ENCODE measurements at regions not wholly inside any gene's neighbourhood (a gene's known extent, or its start where the extent isn't known, plus 50 kb on each side); places are given as distances from the start of the nearest gene placed in this dataset.
"Not testable (repeated sequence)": the region's sequence is repeated elsewhere in the genome, so short reads cannot be mapped to it uniquely, and the experiment has no call there.

- DNase-seq (ENCODE audit: low read depth) = no peak
Measured at GRCh38 chr6:4460586-4461475, 315.4 kb upstream of the CDYL start.

GRCh38 chr6:4459996-4460395 lies 316.2 kb upstream of the CDYL start:
- DNase-seq (ENCODE audit: low read depth) = no peak

DNA sequence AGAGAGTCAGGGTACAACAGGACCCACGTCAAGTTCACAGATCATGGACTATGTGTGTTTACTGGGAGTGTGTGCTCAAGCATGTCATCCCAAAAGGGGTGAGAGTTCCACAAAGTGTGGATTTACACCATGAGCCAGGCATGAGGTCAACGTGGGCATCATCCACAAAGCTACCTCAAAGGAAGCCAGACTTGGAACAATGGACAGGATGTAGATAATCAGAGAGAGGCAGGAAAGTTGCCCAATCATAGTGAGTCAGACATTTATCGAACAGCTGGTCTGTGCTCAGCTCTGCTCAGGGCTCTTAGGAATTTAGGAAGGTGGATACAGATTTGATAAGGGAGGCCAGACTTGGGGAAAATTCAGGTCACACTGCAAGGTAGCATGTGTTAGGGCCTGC lies 317.2 kb upstream of the CDYL start:
- DNase-seq (ENCODE audit: low read depth) = no peak

DNA sequence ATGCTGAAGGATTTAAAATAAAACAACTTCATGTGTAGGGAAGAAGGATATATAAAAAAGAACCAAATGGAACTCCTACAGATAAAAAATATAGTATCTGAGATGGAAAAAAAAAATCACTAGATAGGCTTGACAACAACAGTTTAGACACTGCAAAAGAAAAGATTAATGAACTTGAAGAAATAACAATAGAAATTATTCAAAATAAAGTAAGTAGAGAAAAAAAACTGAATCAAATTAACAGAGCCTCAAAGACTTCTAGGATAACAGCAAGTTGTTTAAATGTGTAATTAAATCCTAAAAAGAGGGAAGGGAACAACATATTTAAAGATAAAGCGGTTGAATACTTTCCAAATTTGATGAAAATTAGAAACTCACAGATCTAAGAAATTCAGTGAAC lies 316.3 kb upstream of the ECI2 start:
- no peak for DNase-seq (ENCODE audit: low read depth)

GRCh38 chr6:4451081-4451480 lies 315.7 kb upstream of the ECI2 start:
- no peak for DNase-seq (ENCODE audit: low read depth)

- no peak for DNase-seq (ENCODE audit: low read depth)
Measured at GRCh38 chr6:4450237-4450636, 314.9 kb upstream of the ECI2 start.

- no peak for DNase-seq (ENCODE audit: low read depth)
Measured at GRCh38 chr6:4449409-4449808, 314.0 kb upstream of the ECI2 start.

DNA sequence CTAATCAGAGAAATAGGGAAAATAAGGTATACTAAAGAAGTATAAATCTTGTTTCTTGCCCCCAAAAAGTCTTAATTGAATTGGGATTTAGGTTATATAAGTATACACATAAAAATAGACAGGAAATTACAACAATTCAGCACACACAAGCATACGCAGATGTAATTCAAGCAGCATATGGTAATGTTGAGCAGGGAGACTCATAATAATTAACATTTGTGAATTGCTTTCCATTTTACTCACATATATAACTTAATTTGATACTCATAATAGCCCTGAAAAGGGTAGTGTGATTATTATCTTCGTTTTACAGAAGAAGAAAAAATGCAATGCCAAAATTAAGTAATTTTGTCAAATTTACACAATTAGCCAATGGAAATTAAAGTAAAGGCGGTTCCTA lies 313.5 kb upstream of the ECI2 start:
- no peak for DNase-seq (ENCODE audit: low read depth)

- DNase-seq (ENCODE audit: low read depth) = no peak
Measured at GRCh38 chr6:4447639-4448330, 312.4 kb upstream of the ECI2 start.

DNA sequence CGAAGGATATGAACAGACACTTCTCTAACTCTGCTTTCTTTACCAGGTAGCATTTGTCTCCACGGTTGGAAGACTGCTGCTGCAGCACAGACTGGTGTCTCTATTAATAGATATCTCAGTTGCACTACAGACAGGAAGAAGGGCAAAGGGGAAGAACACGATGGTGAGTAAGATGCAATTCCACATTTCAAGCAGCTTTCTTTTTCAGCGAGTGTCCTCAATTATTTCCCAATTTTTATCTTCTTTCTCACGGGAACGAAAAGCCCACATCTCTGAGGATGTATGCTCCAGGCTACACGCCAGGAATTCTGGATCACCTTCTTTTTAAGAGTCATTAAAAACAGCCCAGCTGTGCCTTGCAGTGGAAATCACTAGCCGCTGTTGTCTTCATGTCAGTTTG lies 311.6 kb upstream of the ECI2 start:
- DNase-seq (ENCODE audit: low read depth) = no peak

DNA sequence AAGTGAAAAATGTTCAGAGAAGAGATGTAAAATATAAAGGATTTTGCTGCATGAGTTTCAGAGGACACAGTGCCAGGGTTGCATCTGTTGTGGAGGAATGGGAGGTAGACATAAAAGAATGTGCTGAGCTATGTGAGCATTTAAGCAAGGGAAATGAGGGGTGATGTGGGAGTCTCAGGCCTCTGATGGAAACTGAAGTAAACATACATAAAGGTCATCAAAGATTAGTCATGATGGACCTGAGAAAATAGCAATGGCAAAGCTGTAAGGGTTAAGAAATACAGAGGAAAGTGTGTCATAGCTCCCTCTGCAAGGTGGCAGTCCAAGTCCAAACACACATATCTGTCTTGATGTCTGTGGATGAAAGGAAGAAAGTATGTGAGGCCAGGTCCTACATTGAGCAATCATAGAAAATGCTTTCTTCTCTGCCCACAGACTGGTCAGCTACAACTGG lies 306.6 kb upstream of the ECI2 start:
- no peak for DNase-seq (ENCODE audit: low read depth)

DNA sequence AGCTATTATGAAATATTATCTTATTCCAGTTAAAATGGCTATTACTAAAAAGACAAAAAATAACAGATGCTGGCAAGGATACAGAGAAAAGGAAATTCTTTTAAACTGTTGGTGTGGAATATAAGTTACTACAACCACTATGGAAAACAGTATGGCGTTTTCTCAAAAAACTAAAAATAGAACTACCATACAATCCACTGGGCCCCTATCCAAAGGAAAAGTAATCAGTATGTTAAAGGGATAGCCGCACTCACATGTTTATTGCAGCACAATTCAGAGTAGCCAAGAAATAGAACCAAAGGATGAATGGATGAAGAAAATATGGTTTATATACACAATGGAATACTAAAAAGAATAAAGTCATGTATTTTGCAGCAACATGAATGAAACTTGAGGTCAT lies 303.8 kb upstream of the ECI2 start:
- no peak for DNase-seq (ENCODE audit: low read depth)

DNA sequence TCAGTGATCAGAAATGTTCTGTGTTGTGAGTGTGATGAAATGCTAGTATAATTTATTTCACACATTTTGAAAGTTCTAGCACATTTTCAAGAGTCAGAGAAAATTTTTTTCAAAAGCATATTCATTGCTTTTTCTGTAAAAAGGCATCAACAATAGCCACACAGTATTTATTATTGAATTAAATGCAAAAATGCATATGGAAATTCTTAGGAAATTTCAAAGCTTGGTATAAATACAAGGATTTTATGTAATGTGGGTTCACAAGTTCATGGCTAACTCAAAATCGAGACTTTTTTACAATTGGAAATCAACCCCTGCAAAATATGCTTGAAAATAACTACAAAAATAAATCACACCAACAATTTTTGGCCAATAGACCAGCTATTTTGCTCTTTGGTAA lies 302.0 kb upstream of the ECI2 start:
- no peak for DNase-seq (ENCODE audit: low read depth)

GRCh38 chr6:4435981-4436445 lies 300.6 kb upstream of the ECI2 start:
- DNase-seq (ENCODE audit: low read depth) = no peak

DNA sequence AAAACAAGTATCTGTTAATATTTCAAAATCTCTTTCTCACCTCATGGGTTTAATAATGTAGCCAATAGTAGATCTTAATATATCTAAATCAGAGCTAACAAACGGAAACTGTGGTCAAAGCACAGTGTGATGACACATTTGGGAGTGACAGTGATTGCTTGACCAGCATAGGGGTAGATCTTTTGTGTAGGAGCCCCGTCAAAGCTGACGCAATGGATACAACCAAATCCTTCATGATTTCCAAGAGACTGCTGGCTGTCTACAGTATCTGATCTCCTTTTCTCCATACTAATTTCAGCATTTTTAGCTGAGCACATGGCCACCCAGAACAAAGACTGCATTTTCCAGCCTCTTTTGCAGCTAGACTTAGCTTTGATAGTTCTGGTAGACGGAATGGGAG lies 299.3 kb upstream of the ECI2 start:
- DNase-seq (ENCODE audit: low read depth) = no peak

GRCh38 chr6:4433199-4433598 lies 297.8 kb upstream of the ECI2 start:
- DNase-seq (ENCODE audit: low read depth) = no peak

- no peak for DNase-seq (ENCODE audit: low read depth)
Measured at GRCh38 chr6:4426968-4427367, 291.6 kb upstream of the ECI2 start.

GRCh38 chr6:4421837-4422236 lies 286.5 kb upstream of the ECI2 start:
- DNase-seq (ENCODE audit: low read depth) = no peak

GRCh38 chr6:4420160-4420865 lies 284.9 kb upstream of the ECI2 start:
- no peak for DNase-seq (ENCODE audit: low read depth)

GRCh38 chr6:4415549-4415948 lies 280.2 kb upstream of the ECI2 start:
- no peak for DNase-seq (ENCODE audit: low read depth)

DNA sequence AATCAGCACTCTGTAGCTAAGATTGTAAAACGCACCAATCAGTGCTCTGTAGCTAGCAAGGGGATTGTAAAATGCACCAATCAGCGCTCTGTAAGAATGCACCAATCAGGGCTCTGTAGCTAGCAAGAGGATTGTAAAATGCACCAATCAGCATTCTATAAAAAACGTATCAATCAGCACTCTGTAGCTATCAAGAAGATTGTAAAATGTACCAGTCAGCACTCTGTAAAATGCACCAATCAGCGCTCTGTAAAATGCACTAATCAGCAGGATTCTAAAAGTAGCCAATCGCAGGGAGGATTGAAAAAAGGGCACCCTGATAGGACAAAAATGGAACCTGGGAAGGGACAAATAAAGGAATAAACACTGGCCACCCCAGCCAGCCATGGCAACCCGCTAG lies 278.7 kb upstream of the ECI2 start:
- not testable (repeated sequence) for DNase-seq (ENCODE audit: low read depth)

GRCh38 chr6:4413073-4413472 lies 277.7 kb upstream of the ECI2 start:
- DNase-seq (ENCODE audit: low read depth) = no peak

DNA sequence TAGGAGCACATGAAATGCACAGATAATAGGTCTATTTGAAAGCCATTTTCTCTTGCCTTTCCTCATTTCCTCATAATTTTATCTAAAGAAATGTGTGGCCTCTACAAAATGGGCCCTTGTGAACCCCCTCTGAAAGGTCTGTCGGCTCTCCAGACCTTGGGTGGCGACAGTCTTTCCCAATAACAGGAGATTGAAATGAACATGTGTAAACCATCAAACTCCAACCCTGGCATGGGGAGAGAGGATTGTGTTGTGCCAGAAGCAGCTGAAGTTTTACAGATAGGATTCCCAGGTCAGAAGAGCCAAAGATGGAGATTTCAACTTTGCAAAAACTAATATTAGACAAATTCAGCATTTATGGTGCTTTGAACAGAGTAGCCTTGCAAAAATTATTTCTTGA lies 277.1 kb upstream of the ECI2 start:
- no peak for DNase-seq (ENCODE audit: low read depth)
